ENCODE measurements at regions not wholly inside any gene's neighbourhood (a gene's known extent, or its start where the extent isn't known, plus 50 kb on each side); places are given as distances from the start of the nearest gene placed in this dataset.
"Not testable (repeated sequence)": the region's sequence is repeated elsewhere in the genome, so short reads cannot be mapped to it uniquely, and the experiment has no call there.

DNA sequence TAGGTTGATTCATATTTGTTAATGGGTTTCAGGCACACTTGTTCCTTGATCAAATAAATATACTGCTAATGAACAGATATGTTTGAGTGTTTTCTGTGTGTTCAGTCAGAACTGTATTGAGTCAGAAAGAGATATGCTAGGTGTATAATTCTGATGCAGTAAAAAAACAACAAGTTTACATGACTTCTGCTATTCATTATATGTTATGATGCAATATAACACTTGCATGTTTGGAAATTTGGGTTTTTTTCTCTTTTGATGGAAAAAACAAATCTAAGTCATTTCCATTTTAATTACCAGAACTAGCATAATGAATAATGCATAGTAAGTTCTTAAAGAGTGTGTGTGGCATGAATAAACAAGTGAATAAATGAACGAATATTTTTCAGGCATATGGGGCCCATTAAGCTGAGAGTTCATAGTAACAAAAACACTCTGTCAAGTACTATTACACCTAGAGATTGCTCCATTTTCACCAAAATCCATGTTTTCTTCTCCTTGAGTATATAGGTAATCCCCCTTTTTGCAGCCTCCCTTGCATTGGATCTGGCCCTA is 208.3 kb upstream of the NT5E start:
- TF ChIP-seq, protein P1, sequence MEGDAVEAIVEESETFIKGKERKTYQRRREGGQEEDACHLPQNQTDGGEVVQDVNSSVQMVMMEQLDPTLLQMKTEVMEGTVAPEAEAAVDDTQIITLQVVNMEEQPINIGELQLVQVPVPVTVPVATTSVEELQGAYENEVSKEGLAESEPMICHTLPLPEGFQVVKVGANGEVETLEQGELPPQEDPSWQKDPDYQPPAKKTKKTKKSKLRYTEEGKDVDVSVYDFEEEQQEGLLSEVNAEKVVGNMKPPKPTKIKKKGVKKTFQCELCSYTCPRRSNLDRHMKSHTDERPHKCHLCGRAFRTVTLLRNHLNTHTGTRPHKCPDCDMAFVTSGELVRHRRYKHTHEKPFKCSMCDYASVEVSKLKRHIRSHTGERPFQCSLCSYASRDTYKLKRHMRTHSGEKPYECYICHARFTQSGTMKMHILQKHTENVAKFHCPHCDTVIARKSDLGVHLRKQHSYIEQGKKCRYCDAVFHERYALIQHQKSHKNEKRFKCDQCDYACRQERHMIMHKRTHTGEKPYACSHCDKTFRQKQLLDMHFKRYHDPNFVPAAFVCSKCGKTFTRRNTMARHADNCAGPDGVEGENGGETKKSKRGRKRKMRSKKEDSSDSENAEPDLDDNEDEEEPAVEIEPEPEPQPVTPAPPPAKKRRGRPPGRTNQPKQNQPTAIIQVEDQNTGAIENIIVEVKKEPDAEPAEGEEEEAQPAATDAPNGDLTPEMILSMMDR (IDR thresholded peaks at IDR 0.05; ENCODE audit: control extremely low read depth, extremely low read depth) = no peak
- Histone ChIP-seq H3K36me3 (ENCODE audit: control insufficient read depth in 4 of 4, insufficient read depth in 4 of 4, low read length in 4 of 4) (no peaks in the 10 kb centered on the region), H3K27me3 (ENCODE audit: control insufficient read depth in 3 of 3, insufficient read depth in 3 of 3, low read length in 2 of 3) (no peaks in the 10 kb centered on the region), H3K4me3 (no peak overlapping the region), H3K9me3 (ENCODE audit: control insufficient read depth in 4 of 4, insufficient read depth in 3 of 4, low read length in 3 of 4) (peaks cover 0 to 2% (median under 1%) of the 10 kb centered on the region in 4 donors), H3K4me1 (ENCODE audit: control insufficient read depth in 5 of 5, insufficient read depth in 5 of 5, low read length in 5 of 5) (no peaks in the 10 kb centered on the region), H3K27ac (ENCODE audit: low read depth in 1 of 2, low read length in 1 of 2) (no peak overlapping the region), H3K9ac (ENCODE audit: insufficient read depth in 1 of 2, low read length in 2 of 2) (no peak overlapping the region)
- DNase-seq (no peak), ATAC-seq (ENCODE audit: insufficient read depth, low FRiP score) (no peak)
- WGBS, 2 donors = 87 to 93% methylated on average over 1 of the region's 1 CpG

DNA sequence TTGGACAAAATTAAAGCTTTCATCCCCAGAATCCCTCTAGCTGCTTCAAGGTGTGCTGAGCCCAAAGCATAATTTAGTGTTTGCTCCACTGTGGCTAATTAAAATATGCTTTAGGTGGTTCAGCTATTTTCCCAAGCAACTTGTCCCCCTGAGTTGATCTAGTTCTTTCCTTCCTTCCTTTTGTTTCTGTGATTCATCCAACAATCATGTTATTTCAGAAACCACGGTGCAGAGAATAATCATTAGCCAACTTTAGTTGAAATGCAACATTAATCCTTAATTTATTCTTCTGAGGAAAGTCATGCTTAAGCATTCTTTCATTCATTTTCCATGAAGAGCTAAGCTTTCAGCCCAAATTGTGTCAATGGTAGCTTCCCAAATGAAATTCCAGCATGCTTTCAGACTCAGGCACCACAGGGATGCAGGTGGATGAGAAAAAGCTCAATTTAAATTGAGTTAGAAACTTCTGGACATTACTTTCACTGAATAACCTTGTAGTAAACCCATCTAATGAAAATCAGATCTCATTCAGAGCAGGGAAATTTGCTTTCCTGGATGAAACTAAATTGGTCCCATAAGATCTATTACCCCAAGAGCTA is 209.0 kb upstream of the NT5E start:
- Histone ChIP-seq H3K4me1 (ENCODE audit: control insufficient read depth in 5 of 5, insufficient read depth in 5 of 5, low read length in 5 of 5) (no peaks in the 10 kb centered on the region), H3K27ac (ENCODE audit: low read depth in 1 of 2, low read length in 1 of 2) (no peak overlapping the region), H3K4me3 (no peak overlapping the region), H3K9ac (ENCODE audit: insufficient read depth in 1 of 2, low read length in 2 of 2) (no peak overlapping the region), H3K9me3 (ENCODE audit: control insufficient read depth in 4 of 4, insufficient read depth in 3 of 4, low read length in 3 of 4) (peaks cover 0 to 2% (median under 1%) of the 10 kb centered on the region in 4 donors), H3K36me3 (ENCODE audit: control insufficient read depth in 4 of 4, insufficient read depth in 4 of 4, low read length in 4 of 4) (no peaks in the 10 kb centered on the region), H3K27me3 (ENCODE audit: control insufficient read depth in 3 of 3, insufficient read depth in 3 of 3, low read length in 2 of 3) (no peaks in the 10 kb centered on the region)
- 60 to 66% methylated on average over 1 of the region's 1 CpG for WGBS, 2 donors
- DNase-seq = no peak
- no peak for ATAC-seq (ENCODE audit: insufficient read depth, low FRiP score)
- TF ChIP-seq, protein P1 (IDR thresholded peaks at IDR 0.05; ENCODE audit: control extremely low read depth, extremely low read depth) = no peak

DNA sequence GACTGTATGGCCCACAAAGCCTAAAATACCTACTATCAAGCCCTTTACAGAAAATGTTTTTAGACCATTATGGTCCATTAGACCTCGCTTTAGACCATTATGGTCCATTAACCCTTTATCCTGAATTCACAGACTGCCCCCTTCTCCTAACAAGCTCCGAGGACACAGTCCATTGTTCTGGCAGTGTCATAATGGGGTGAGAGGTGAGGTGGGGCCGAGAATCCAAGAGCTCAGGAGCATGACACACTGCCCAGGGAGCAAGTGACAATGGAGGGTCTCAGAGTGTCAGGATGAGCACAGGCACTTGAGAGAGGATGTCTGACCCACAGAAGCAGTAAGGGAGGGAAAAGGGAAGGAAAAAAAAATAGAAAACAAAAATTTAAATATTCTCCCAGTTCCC is 212.4 kb upstream of the NT5E start:
- DNase-seq (no peak), ATAC-seq (ENCODE audit: insufficient read depth, low FRiP score) (no peak)
- H3K9me3 ChIP-seq (ENCODE audit: control insufficient read depth in 4 of 4, insufficient read depth in 3 of 4, low read length in 3 of 4) = peaks cover 0 to 2% (median 0%) of the 10 kb centered on the region in 4 donors
- no peak overlapping the region for H3K27ac ChIP-seq (ENCODE audit: low read depth in 1 of 2, low read length in 1 of 2)
- no peak overlapping the region for H3K4me3 ChIP-seq
- no peaks in the 10 kb centered on the region for H3K4me1 ChIP-seq (ENCODE audit: control insufficient read depth in 5 of 5, insufficient read depth in 5 of 5, low read length in 5 of 5)
- no peaks in the 10 kb centered on the region for H3K36me3 ChIP-seq (ENCODE audit: control insufficient read depth in 4 of 4, insufficient read depth in 4 of 4, low read length in 4 of 4)
- no peak overlapping the region for H3K9ac ChIP-seq (ENCODE audit: insufficient read depth in 1 of 2, low read length in 2 of 2)
- no peaks in the 10 kb centered on the region for H3K27me3 ChIP-seq (ENCODE audit: control insufficient read depth in 3 of 3, insufficient read depth in 3 of 3, low read length in 2 of 3)
- WGBS, 2 donors = 68 to 80% methylated on average over 3 of the region's 3 CpGs
- TF ChIP-seq, protein P1 (IDR thresholded peaks at IDR 0.05; ENCODE audit: control extremely low read depth, extremely low read depth) = no peak

DNA sequence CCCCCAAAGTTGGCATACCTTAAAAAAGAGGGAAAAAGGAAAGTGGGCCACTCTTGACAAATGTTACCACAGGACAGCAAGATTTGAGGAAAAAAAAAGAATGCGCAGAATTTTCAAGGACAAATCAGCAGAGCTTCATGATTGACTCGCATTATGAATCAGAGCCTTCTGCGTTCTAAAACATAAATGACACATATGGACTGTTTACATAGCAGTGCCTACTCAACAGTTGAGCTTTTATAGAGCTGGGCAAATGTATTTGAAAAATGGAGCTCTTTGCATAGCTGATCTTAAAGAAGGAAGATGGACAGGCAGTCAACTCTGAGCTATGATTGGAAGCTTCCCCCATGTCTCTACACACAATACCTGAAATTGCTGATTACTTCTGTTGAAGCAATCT is 213.2 kb upstream of the NT5E start:
- H3K36me3 ChIP-seq (ENCODE audit: control insufficient read depth in 4 of 4, insufficient read depth in 4 of 4, low read length in 4 of 4) = no peaks in the 10 kb centered on the region
- H3K27ac ChIP-seq (ENCODE audit: low read depth in 1 of 2, low read length in 1 of 2) = no peak overlapping the region
- H3K4me3 ChIP-seq = no peak overlapping the region
- DNase-seq (no peak), ATAC-seq (ENCODE audit: insufficient read depth, low FRiP score) (no peak)
- H3K9me3 ChIP-seq (ENCODE audit: control insufficient read depth in 4 of 4, insufficient read depth in 3 of 4, low read length in 3 of 4) = peaks cover 0 to 2% (median 0%) of the 10 kb centered on the region in 4 donors
- TF ChIP-seq, protein P1 (IDR thresholded peaks at IDR 0.05; ENCODE audit: control extremely low read depth, extremely low read depth) = no peak
- no peaks in the 10 kb centered on the region for H3K4me1 ChIP-seq (ENCODE audit: control insufficient read depth in 5 of 5, insufficient read depth in 5 of 5, low read length in 5 of 5)
- H3K9ac ChIP-seq (ENCODE audit: insufficient read depth in 1 of 2, low read length in 2 of 2) = no peak overlapping the region
- H3K27me3 ChIP-seq (ENCODE audit: control insufficient read depth in 3 of 3, insufficient read depth in 3 of 3, low read length in 2 of 3) = no peaks in the 10 kb centered on the region
- WGBS, 2 donors = 59 to 74% methylated on average over 3 of the region's 3 CpGs

DNA sequence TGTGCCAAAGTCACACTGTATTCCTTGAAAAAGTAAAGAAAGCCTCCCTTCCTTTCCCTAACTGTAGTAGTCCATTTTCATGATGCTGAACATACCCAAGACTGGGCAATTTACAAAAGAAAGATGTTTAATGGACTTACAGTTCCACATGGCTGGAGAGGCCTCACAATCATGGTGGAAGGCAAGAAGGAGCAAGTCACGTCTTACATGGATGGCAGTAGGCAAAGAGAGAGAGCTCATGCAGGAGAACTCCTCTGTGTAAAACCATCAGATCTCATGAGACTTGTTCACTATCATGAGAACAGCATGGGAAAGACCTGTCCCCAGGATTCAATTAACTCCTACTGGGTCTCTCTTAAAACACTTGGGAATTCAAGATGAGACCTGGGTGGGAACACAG is 222.5 kb upstream of the NT5E start:
- H3K4me1 ChIP-seq (ENCODE audit: control insufficient read depth in 5 of 5, insufficient read depth in 5 of 5, low read length in 5 of 5); H3K36me3 ChIP-seq (ENCODE audit: control insufficient read depth in 4 of 4, insufficient read depth in 4 of 4, low read length in 4 of 4); H3K27ac ChIP-seq (ENCODE audit: low read depth in 1 of 2, low read length in 1 of 2); H3K4me3 ChIP-seq; DNase-seq; H3K9ac ChIP-seq (ENCODE audit: insufficient read depth in 1 of 2, low read length in 2 of 2); H3K9me3 ChIP-seq (ENCODE audit: control insufficient read depth in 4 of 4, insufficient read depth in 3 of 4, low read length in 3 of 4); H3K27me3 ChIP-seq (ENCODE audit: control insufficient read depth in 3 of 3, insufficient read depth in 3 of 3, low read length in 2 of 3); ATAC-seq (ENCODE audit: insufficient read depth, low FRiP score): not testable (repeated sequence)
- 74 to 78% methylated on average over 1 of the region's 1 CpG for WGBS, 2 donors

Measured in lung (tissue), 11 donors.